Vagina (tissue), 2 donors: ENCODE measurements at regions not wholly inside any gene's neighbourhood (a gene's known extent, or its start where the extent isn't known, plus 50 kb on each side); places are given as distances from the start of the nearest gene placed in this dataset.

ENCODE experiments used
- DNase-seq, 2 donors: peaks; one replicate each; pipeline ENCODE4 v3.0.0-alpha.2; 2017; ENCODE audit errors: extremely low spot score in 2 of 2
- H3K27ac ChIP-seq: fragments of 200-600 bp; sonication (generic); one replicate; pipeline ENCODE4 v1.5.1; 2019
- H3K27me3 ChIP-seq: fragments of 200-600 bp; sonication (generic); one replicate; pipeline ENCODE4 v1.5.1; 2019
- H3K36me3 ChIP-seq, 2 donors: fragments of 200-600 bp; sonication (generic); one replicate each; pipeline ENCODE4 v1.5.1; 2017 to 2019
- H3K4me1 ChIP-seq: fragments of 200-600 bp; sonication (generic); one replicate; pipeline ENCODE4 v1.5.1; 2019
- H3K4me3 ChIP-seq, 2 donors: fragments of 200-600 bp; sonication (generic); 1 replicate in 1 of 2; 2 replicates in 1 of 2; pipeline ENCODE4 v1.5.1; 2016 to 2019
- H3K9me3 ChIP-seq: fragments of 200-600 bp; sonication (generic); one replicate; pipeline ENCODE4 v1.5.1; 2019
- POLR2A ChIP-seq, 2 donors: fragments of 450-650 bp; IDR thresholded peaks; one replicate each; pipeline ENCODE4 v1.6.1; 2017; ENCODE audit warnings: antibody characterized with exemption in 2 of 2, mild to moderate bottlenecking in 2 of 2, moderate library complexity in 2 of 2
- POLR2AphosphoS5 ChIP-seq, 2 donors: sonication (generic); formaldehyde crosslinking; IDR thresholded peaks; one replicate each; pipeline ENCODE4 v1.9.0; 2017; ENCODE audit warnings: antibody characterized with exemption in 2 of 2, mild to moderate bottlenecking in 2 of 2, low read depth in 1 of 2; ENCODE audit not compliant: insufficient read depth in 1 of 2
- intact Hi-C: fragments of 100-400 bp; cut with DNase I; formaldehyde crosslinking; loops from one replicate; pipeline ENCODE4 v1.15.1; 2023
- TF ChIP-seq, protein P1 (sequence below), 3 experiments: fragments of 450-650 bp in 2 of 3; fragments of 200-600 bp in 1 of 3; sonication (generic) in 1 of 3; IDR thresholded peaks; one replicate each; pipeline ENCODE4 v1.5.1; 2017 to 2019; ENCODE audit warnings: antibody characterized with exemption in 3 of 3, mild to moderate bottlenecking in 2 of 3, moderate library complexity in 2 of 3

DNA sequence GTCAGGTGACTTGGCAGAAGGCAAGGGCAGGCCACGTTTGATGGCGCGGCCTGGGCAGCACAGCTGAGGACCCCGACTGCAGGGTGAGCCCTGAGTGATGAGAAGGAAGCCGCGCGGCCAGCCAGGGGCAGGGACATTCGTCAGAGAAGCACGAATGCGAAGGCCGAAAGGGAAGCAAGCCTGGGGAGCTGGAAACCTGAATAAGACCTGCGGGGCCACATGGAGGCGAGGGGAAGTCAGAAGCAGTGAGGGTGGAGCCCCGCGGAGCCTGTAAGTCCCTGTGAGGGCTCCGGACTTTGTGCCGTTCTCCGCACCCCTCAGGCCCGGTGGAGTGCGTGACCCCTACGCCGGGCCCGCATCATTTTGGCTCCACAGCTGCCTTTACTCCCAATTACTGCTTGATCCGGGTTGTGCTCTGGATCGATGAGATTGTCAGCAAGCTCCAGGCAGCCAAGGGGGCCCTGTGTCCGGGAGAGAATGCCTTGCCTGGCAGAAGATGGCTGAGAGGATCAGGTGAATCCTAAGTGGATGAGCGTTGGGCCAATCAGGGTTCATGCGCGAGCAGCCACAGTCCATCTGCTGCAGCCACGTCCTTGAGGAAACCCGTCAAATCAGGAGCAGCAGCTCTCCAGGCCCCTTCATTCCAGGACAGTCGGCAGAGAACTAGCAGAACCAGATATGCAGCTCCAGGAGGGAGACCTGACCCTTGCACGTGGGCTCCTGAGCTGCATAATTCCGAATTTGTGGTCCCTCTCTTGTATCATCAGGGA, 293.3 kb upstream of the SHH start:
- H3K9me3 ChIP-seq: no peaks in the 10 kb centered on the region
- intact Hi-C loops: no loop called here
- H3K27ac ChIP-seq: no peak overlapping the region
- no peak for TF ChIP-seq POLR2A (IDR thresholded peaks at IDR 0.05)
- TF ChIP-seq, protein P1, sequence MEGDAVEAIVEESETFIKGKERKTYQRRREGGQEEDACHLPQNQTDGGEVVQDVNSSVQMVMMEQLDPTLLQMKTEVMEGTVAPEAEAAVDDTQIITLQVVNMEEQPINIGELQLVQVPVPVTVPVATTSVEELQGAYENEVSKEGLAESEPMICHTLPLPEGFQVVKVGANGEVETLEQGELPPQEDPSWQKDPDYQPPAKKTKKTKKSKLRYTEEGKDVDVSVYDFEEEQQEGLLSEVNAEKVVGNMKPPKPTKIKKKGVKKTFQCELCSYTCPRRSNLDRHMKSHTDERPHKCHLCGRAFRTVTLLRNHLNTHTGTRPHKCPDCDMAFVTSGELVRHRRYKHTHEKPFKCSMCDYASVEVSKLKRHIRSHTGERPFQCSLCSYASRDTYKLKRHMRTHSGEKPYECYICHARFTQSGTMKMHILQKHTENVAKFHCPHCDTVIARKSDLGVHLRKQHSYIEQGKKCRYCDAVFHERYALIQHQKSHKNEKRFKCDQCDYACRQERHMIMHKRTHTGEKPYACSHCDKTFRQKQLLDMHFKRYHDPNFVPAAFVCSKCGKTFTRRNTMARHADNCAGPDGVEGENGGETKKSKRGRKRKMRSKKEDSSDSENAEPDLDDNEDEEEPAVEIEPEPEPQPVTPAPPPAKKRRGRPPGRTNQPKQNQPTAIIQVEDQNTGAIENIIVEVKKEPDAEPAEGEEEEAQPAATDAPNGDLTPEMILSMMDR (IDR thresholded peaks at IDR 0.05): no peak
- no peak for TF ChIP-seq POLR2AphosphoS5 (IDR thresholded peaks at IDR 0.05; ENCODE audit: insufficient read depth in 1 of 2, low read depth in 1 of 2)
- H3K27me3 ChIP-seq: no peaks in the 10 kb centered on the region
- no peak overlapping the region for H3K4me3 ChIP-seq
- no peak for DNase-seq
- H3K36me3 ChIP-seq: no peaks in the 10 kb centered on the region
- no peaks in the 10 kb centered on the region for H3K4me1 ChIP-seq

GRCh38 chr7:156104501-156105336, 292.5 kb upstream of the SHH start:
- H3K4me1 ChIP-seq: no peaks in the 10 kb centered on the region
- H3K36me3 ChIP-seq: no peaks in the 10 kb centered on the region
- no peak overlapping the region for H3K4me3 ChIP-seq
- TF ChIP-seq, protein P1 (IDR thresholded peaks at IDR 0.05): no peak
- H3K27me3 ChIP-seq: no peaks in the 10 kb centered on the region
- no peaks in the 10 kb centered on the region for H3K9me3 ChIP-seq
- H3K27ac ChIP-seq: no peak overlapping the region
- DNase-seq: no peak
- intact Hi-C loops: no loop called here

- TF ChIP-seq POLR2A (IDR thresholded peaks at IDR 0.05): no peak
- TF ChIP-seq, protein P1 (IDR thresholded peaks at IDR 0.05): no peak
- no peak for TF ChIP-seq POLR2AphosphoS5 (IDR thresholded peaks at IDR 0.05; ENCODE audit: insufficient read depth in 1 of 2, low read depth in 1 of 2)
Observed at GRCh38 chr7:156102267-156102666, 290.0 kb upstream of the SHH start.

DNA sequence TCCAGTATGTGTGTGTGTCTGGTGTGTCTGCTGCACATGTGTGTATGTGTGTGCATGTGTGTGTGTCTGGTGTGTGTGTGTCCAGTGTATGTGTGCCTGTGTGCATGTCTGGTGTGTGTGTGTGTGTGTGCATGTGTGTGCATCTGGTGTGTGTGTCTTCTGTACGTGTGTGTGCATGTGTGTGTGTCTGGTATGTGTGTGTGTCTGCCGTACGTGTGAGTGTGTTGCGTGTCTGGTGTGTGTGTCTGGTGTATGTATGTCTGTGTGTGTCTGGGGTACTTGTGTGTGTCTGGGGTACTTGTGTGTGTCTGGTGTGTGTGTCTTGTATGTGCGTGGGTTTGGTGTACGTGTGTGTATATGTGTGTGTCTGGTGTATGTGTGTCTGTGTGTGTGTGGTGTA, 289.1 kb upstream of the SHH start:
- no peak overlapping the region for H3K27ac ChIP-seq
- H3K27me3 ChIP-seq: no peaks in the 10 kb centered on the region

More at GRCh38 chr7:156102267-156102666, 290.0 kb upstream of the SHH start:
- no peaks in the 10 kb centered on the region for H3K4me1 ChIP-seq
- H3K27me3 ChIP-seq: no peaks in the 10 kb centered on the region
- no peak for DNase-seq
- H3K4me3 ChIP-seq: no peak overlapping the region
- H3K9me3 ChIP-seq: no peaks in the 10 kb centered on the region
- intact Hi-C loops: no loop called here
- H3K36me3 ChIP-seq: no peaks in the 10 kb centered on the region
- no peak overlapping the region for H3K27ac ChIP-seq

More for the DNA sequence above, 289.1 kb upstream of the SHH start:
- H3K9me3 ChIP-seq: no peaks in the 10 kb centered on the region
- no peak overlapping the region for H3K4me3 ChIP-seq
- TF ChIP-seq POLR2A (IDR thresholded peaks at IDR 0.05) (no peak), POLR2AphosphoS5 (IDR thresholded peaks at IDR 0.05; ENCODE audit: insufficient read depth in 1 of 2, low read depth in 1 of 2) (no peak)
- TF ChIP-seq, protein P1 (IDR thresholded peaks at IDR 0.05): no peak
- DNase-seq: no peak
- intact Hi-C loops: no loop called here
- no peaks in the 10 kb centered on the region for H3K36me3 ChIP-seq
- H3K4me1 ChIP-seq: no peaks in the 10 kb centered on the region
